NT2/D1 (cell line): ENCODE measurements at regions not wholly inside any gene's neighbourhood (a gene's known extent, or its start where the extent isn't known, plus 50 kb on each side); places are given as distances from the start of the nearest gene placed in this dataset.

Source experiments
- DNase-seq: peaks from one replicate; pipeline ENCODE4 v3.0.0-alpha.2; 2011; ENCODE audit warnings: low read depth, low spot score
- H3K27me3 ChIP-seq: 2 replicates; pipeline ENCODE4 v1.6.0; 2011; ENCODE audit warnings: mild to moderate bottlenecking; ENCODE audit not compliant: insufficient read length, insufficient read depth
- H3K36me3 ChIP-seq: 2 replicates; pipeline ENCODE4 v1.6.1; 2011; ENCODE audit warnings: mild to moderate bottlenecking, low read length, mixed read lengths; ENCODE audit not compliant: insufficient read depth, insufficient read length
- H3K4me1 ChIP-seq: 2 replicates; pipeline ENCODE4 v1.5.1; 2011; ENCODE audit not compliant: insufficient read depth, insufficient read length
- H3K4me3 ChIP-seq: 2 replicates; pipeline ENCODE4 v1.5.1; 2011; ENCODE audit warnings: low read depth; ENCODE audit not compliant: insufficient read length
- H3K9ac ChIP-seq: 2 replicates; pipeline ENCODE4 v1.6.0; 2011; ENCODE audit warnings: low read depth; ENCODE audit not compliant: insufficient read length
- H3K9me3 ChIP-seq: 2 replicates; pipeline ENCODE4 v1.5.1; 2011; ENCODE audit warnings: mild to moderate bottlenecking, low read length; ENCODE audit not compliant: insufficient read depth
- SUZ12 ChIP-seq: IDR thresholded peaks from 2 replicates; pipeline ENCODE4 v1.6.1; 2011; ENCODE audit not compliant: insufficient read length, insufficient read depth; ENCODE audit errors: extremely low read depth
- YY1 ChIP-seq: IDR thresholded peaks from 2 replicates; pipeline ENCODE4 v1.6.1; 2011; ENCODE audit not compliant: insufficient read length, insufficient read depth
- ZNF274 ChIP-seq: IDR thresholded peaks from 2 replicates; pipeline ENCODE4 v1.6.1; 2011; ENCODE audit warnings: mild to moderate bottlenecking, low read depth, low read length

DNA sequence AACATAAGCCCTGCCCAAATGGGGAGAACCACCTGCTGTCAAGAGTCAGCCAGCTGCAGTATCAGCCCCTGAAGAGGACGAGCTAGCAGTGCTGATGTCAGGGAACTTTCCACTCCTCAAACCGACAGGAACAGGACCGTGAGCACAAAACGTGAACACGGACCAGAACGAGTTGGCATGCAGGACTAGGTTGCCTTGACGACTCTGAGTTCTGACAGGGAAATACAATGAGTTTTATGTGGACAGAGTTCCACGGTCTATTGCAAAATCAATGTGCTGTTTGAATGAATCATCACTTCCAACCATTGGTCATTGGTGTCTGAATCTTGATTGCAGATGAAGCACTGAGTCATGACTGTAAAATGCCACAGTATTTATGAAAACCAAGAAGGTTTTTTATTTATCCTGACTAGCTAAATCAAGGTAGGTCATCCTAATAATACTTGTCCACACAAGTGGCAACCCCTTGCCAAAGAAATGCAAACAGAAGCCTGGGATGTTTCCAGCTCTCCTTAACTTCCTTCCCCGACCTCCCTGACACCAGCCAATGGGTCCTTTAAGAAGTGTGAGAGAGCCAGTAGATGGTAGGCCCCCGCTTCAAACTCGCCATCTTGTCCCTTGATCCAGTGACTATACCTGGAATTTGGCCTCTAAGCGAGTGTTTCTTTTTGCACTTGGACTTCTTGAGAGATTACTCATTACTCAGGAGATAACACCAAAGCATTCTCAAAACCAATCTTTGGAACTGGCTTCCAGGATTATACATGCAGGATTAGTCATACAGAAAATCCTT, 119.6 kb downstream of the ASB7 start:
- DNase-seq, result no peak
- Histone ChIP-seq H3K36me3 (no peaks in the 10 kb centered on the region), H3K9ac (no peak overlapping the region), H3K9me3 (no peaks in the 10 kb centered on the region), H3K4me3 (no peak overlapping the region), H3K4me1 (peaks cover 3% of the 10 kb centered on the region), H3K27me3 (no peaks in the 10 kb centered on the region)
- TF ChIP-seq ZNF274 (no peak), YY1 (no peak), SUZ12 (no peak)

DNA sequence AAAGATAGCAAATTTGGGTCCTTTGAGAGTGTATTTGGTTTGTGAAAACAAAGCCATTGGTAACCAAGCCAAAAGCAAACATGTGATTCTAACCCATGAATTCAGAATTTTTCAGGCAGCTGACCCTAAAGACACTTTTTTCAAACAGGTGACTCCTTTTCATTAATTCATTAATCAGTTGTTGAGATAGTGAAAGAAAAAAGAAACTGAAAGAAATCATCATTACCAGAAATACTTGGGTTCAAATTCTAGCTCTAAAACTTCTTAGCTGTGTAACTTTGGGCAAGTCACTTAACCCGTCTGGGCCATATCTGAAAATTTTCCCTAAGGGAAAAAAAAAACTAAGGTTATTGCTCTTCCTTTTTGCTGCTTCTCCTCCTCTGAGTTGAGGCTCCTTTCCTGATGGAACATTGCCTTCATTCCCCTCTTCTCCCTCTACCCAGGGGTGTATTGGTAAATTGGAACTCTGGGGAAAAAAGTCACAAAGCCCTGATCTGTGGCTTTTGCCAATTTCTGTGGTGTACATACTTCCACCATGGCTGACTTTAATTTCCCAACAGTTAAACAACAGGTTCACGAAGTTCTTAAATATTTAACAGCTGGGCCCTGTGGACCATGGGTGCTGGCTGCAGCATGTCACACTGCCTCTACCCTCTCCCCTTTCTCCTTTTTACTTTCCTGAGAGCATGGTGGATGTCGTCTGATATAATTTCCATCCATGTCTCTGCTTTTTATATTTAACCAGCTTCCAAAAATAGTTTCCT, 120.3 kb downstream of the ASB7 start:
- Histone ChIP-seq H3K36me3 (no peaks in the 10 kb centered on the region), H3K27me3 (no peaks in the 10 kb centered on the region), H3K4me3 (no peak overlapping the region), H3K9me3 (no peaks in the 10 kb centered on the region), H3K4me1 (peaks cover 3% of the 10 kb centered on the region), H3K9ac (no peak overlapping the region)
- TF ChIP-seq ZNF274, result no peak
- TF ChIP-seq YY1, result no peak
- no peak for TF ChIP-seq SUZ12
- no peak for DNase-seq

DNA sequence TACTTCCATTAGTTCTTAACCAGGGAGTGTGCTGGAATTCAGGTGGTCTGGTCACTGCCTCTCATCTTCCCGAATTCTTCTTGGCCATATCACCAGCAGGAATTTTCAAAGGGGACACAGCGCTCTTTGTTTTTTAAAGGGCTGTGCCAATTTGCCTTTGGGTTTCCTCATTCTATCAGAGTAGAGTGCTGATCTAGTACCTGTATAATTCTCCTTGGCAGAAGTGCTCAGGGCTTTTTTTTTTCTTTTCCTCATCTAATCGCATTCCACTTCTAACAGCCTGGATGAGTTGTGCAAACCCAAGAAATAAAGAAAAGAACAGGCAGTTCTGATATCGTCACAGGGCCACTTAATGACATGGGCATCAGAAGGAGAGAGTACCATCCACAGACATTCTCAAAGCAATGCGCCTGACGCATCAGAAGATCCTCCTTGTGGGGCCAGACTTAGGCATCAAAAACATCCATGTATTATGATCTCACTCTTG, 121.0 kb downstream of the ASB7 start:
- Histone ChIP-seq H3K36me3 (no peaks in the 10 kb centered on the region), H3K9ac (no peak overlapping the region), H3K4me3 (no peak overlapping the region), H3K27me3 (no peaks in the 10 kb centered on the region), H3K9me3 (no peaks in the 10 kb centered on the region), H3K4me1 (peaks cover 3% of the 10 kb centered on the region)
- TF ChIP-seq SUZ12 (no peak), ZNF274 (no peak), YY1 (no peak)
- no peak for DNase-seq

DNA sequence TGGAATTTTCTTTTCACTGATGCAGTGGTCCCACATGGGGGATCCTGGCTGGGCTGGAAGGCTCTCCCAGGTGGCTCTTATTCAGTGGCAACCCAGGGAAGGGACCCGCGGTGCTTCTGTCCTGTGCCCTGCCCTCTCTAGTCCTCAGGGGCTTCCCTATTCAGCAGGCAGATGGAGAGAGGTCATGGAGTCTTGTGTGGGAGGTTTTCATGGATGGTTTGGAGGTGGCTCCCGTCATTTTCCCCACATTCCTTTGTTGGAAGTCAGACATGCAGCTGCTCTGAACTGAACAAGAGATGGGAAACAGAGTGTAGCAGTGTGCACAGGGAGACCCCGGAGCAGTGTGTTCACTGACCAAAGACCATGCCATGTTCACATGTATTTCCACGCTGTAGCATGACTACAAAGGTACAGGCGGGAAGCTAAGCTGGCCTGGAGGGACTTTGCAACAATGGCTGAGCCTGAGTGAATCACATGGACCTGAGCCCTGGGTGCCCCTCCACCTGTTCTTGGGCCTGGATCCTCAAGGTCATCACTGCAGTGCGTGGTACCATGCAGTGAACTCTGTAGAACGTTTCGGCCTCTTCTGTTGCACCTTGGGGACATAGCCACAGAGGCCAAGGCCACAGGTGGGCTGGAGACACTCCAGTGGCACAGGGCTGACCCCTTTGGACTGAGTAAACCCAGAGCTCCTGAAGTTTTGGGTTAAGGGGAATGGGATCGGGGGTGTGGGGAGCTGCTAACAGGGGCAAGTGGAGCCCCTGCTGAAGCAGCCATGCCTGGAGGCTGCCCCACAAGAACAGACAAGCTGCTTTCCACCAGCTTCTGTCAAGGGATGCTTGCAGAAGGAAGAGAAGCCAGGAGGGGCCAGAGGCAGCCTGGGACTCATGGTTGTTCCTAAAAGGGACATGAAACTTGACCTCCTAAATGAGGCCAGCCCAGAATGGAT, 123.0 kb downstream of the ASB7 start:
- no peaks in the 10 kb centered on the region for H3K27me3 ChIP-seq
- H3K9ac ChIP-seq, result no peak overlapping the region
- peaks cover 6% of the 10 kb centered on the region for H3K4me1 ChIP-seq
- H3K36me3 ChIP-seq, result no peaks in the 10 kb centered on the region
- no peaks in the 10 kb centered on the region for H3K9me3 ChIP-seq
- DNase-seq, result no peak
- TF ChIP-seq YY1 (no peak), SUZ12 (no peak), ZNF274 (no peak)
- no peak overlapping the region for H3K4me3 ChIP-seq

DNA sequence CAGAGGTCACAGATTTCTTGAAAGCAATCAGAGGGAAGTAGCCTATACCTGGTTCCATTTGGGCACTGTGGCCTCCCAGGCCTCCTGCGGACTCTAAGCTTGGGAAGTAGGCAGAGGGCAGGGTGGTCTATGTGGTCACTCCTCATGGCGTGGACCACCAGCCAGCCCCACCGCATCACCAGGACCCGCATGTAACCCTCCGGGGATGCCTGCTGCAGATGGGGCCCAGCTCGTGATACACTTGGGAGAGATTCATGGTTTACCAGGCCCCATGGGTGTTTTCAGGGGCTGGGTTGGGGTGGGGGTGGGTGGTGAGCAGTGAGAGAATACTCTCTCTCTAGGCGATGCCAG, 123.7 kb downstream of the ASB7 start:
- TF ChIP-seq YY1 (no peak), ZNF274 (no peak), SUZ12 (no peak)
- no peak overlapping the region for H3K4me3 ChIP-seq
- DNase-seq, result no peak
- no peaks in the 10 kb centered on the region for H3K9me3 ChIP-seq
- no peak overlapping the region for H3K9ac ChIP-seq
- peaks cover 6% of the 10 kb centered on the region for H3K4me1 ChIP-seq
- no peaks in the 10 kb centered on the region for H3K27me3 ChIP-seq
- no peaks in the 10 kb centered on the region for H3K36me3 ChIP-seq

DNA sequence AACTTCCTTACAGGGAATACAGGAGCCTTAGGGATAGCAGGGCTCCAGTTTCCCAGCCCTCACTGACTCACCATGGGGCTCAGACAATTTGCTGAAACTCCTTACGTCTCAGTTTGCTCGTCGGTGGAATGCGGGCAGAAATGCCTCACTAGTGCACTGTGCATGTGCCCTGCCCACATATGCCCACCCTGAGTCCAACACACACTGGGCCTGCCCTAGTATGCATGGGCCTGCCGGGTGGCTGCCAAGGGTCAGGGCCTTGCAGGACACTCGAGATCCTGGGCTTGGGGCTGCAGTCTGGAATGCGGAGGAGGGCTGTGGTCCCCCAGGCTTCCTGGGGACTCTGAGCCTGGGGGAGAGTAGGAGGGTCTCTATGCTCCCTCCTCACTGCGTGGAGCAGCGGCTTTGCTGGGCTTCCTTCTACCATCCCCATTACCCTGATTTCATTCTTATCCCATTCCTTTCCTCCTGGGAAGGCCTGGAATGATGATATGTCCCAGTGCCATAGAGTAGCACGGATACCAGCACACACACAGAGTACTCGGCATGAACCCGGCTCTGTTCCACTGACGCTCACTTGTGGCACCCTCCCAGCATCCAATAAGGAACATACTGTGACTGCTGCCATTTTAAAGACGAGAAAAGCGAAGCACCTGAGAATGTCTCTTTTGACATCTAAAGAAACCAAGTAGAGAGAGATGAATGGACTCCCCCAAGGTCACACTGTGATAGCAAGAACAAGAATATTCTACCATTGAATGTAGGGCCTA, 124.2 kb downstream of the ASB7 start:
- no peak overlapping the region for H3K4me3 ChIP-seq
- no peak for TF ChIP-seq YY1
- TF ChIP-seq SUZ12, result no peak
- TF ChIP-seq ZNF274, result no peak
- H3K9me3 ChIP-seq, result no peaks in the 10 kb centered on the region
- H3K9ac ChIP-seq, result no peak overlapping the region
- DNase-seq, result no peak
- peaks cover 6% of the 10 kb centered on the region for H3K4me1 ChIP-seq
- H3K36me3 ChIP-seq, result no peaks in the 10 kb centered on the region
- H3K27me3 ChIP-seq, result no peaks in the 10 kb centered on the region
